ENCODE measurements at regions not wholly inside any gene's neighbourhood (a gene's known extent, or its start where the extent isn't known, plus 50 kb on each side); places are given as distances from the start of the nearest gene placed in this dataset.

DNA sequence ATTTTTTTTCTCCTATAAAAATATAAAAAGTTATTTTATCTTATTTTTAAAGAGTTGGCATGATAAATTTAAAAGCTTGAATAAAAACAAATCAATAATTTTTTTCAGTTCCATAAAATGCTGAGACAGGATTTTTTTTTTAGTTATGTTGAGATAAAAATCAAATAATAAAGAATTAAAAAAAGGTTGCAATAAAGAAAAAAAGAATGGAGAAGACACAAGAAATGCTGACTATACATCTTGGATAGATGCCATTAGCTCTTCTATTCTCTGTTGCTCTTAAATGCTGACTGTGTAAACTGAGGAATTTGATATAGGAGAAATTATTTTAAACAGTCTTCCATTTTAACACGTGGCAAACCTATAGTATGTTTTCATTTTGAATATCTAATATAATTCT lies 2298.5 kb downstream of the MRPL39 start:
- H4K8ac ChIP-seq (ENCODE audit: low read length), result no peak overlapping the region

DNA sequence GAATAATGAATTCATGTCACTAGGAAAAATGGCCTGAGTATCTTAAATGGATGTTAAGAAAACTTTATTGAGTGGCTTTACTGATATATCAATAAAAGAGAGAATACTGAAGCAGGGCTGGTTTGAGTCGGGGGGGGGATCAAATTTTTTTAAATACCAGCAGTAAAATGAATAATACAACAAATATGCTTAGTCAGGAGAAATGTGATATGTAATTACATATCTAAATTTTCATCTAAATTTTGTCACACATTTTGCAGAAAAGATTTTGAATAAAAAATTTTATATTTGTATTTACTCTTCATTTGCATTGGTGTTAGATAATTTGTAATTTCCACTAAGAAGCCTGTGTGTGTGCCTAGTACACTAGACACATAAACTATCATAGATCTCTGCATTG lies 2300.2 kb downstream of the MRPL39 start:
- Histone ChIP-seq H3K9ac (ENCODE audit: low read length) (no peak overlapping the region), H3K23ac (ENCODE audit: low read length in 2 of 2) (no peak overlapping the region), H3K18ac (ENCODE audit: low read depth in 1 of 2, low read length in 2 of 2) (no peak overlapping the region), H3K14ac (ENCODE audit: low read length in 2 of 2) (no peak overlapping the region), H3K27me3 (ENCODE audit: control insufficient read depth in 1 of 2, insufficient read depth in 1 of 2, low read length in 2 of 2) (no peaks in the 10 kb centered on the region), H2AK5ac (ENCODE audit: low read length, severe bottlenecking) (no peak overlapping the region), H3K4ac (ENCODE audit: low read depth in 1 of 2, low read length in 2 of 2) (no peak overlapping the region), H3K4me3 (ENCODE audit: insufficient read depth in 1 of 2, low read depth in 1 of 2, low read length in 2 of 2) (no peak overlapping the region), H2BK120ac (ENCODE audit: low read depth, low read length) (no peak overlapping the region), H3K36me3 (ENCODE audit: control insufficient read depth in 1 of 2, insufficient read depth in 2 of 2, low read depth in 1 of 2, low read length in 2 of 2) (no peaks in the 10 kb centered on the region), H3K9me3 (ENCODE audit: control insufficient read depth, low read length) (no peaks in the 10 kb centered on the region), H3K79me1 (replicated peaks; ENCODE audit: low read length, poor library complexity, severe bottlenecking) (no peaks in the 10 kb centered on the region), H2BK5ac (ENCODE audit: low read depth, low read length, poor library complexity, severe bottlenecking) (no peak overlapping the region), H2BK12ac (ENCODE audit: low read length in 2 of 2) (no peak overlapping the region), H2BK15ac (ENCODE audit: low read depth, poor library complexity, severe bottlenecking) (no peak overlapping the region), H3K4me2 (ENCODE audit: low read length, poor library complexity, severe bottlenecking) (no peak overlapping the region), H2AFZ (ENCODE audit: low read depth, low read length) (no peak overlapping the region), H3K4me1 (ENCODE audit: control insufficient read depth, insufficient read depth, low read depth, low read length) (no peaks in the 10 kb centered on the region), H4K8ac (ENCODE audit: low read length) (no peak overlapping the region), H4K91ac (ENCODE audit: low read length) (no peak overlapping the region), H3K27ac (ENCODE audit: low read length, poor library complexity, severe bottlenecking) (no peak overlapping the region)
- WGBS, result no CpG with 5 or more reads among the region's 1 CpG
- DNase-seq, result no peak

More for the DNA sequence above, 2298.5 kb downstream of the MRPL39 start:
- no peaks in the 10 kb centered on the region for H3K4me1 ChIP-seq (ENCODE audit: control insufficient read depth, insufficient read depth, low read depth, low read length)
- DNase-seq, result no peak
- no peak overlapping the region for H3K27ac ChIP-seq (ENCODE audit: low read length, poor library complexity, severe bottlenecking)
- no peak overlapping the region for H3K23ac ChIP-seq (ENCODE audit: low read length in 2 of 2)
- no peak overlapping the region for H2BK120ac ChIP-seq (ENCODE audit: low read depth, low read length)
- H3K4me2 ChIP-seq (ENCODE audit: low read length, poor library complexity, severe bottlenecking), result no peak overlapping the region
- H3K4ac ChIP-seq (ENCODE audit: low read depth in 1 of 2, low read length in 2 of 2), result no peak overlapping the region
- no peak overlapping the region for H3K4me3 ChIP-seq (ENCODE audit: insufficient read depth in 1 of 2, low read depth in 1 of 2, low read length in 2 of 2)
- H2BK12ac ChIP-seq (ENCODE audit: low read length in 2 of 2), result no peak overlapping the region
- H3K9ac ChIP-seq (ENCODE audit: low read length), result no peak overlapping the region
- H2AK5ac ChIP-seq (ENCODE audit: low read length, severe bottlenecking), result no peak overlapping the region
- no peak overlapping the region for H3K18ac ChIP-seq (ENCODE audit: low read depth in 1 of 2, low read length in 2 of 2)
- no CpG with 5 or more reads among the region's 1 CpG for WGBS
- H3K9me3 ChIP-seq (ENCODE audit: control insufficient read depth, low read length), result no peaks in the 10 kb centered on the region
- no peak overlapping the region for H4K91ac ChIP-seq (ENCODE audit: low read length)
- H3K36me3 ChIP-seq (ENCODE audit: control insufficient read depth in 1 of 2, insufficient read depth in 2 of 2, low read depth in 1 of 2, low read length in 2 of 2), result no peaks in the 10 kb centered on the region
- H2BK5ac ChIP-seq (ENCODE audit: low read depth, low read length, poor library complexity, severe bottlenecking), result no peak overlapping the region
- no peak overlapping the region for H3K14ac ChIP-seq (ENCODE audit: low read length in 2 of 2)
- H3K79me1 ChIP-seq (replicated peaks; ENCODE audit: low read length, poor library complexity, severe bottlenecking), result no peaks in the 10 kb centered on the region
- H3K27me3 ChIP-seq (ENCODE audit: control insufficient read depth in 1 of 2, insufficient read depth in 1 of 2, low read length in 2 of 2), result no peaks in the 10 kb centered on the region
- H2BK15ac ChIP-seq (ENCODE audit: low read depth, poor library complexity, severe bottlenecking), result no peak overlapping the region
- no peak overlapping the region for H2AFZ ChIP-seq (ENCODE audit: low read depth, low read length)

DNA sequence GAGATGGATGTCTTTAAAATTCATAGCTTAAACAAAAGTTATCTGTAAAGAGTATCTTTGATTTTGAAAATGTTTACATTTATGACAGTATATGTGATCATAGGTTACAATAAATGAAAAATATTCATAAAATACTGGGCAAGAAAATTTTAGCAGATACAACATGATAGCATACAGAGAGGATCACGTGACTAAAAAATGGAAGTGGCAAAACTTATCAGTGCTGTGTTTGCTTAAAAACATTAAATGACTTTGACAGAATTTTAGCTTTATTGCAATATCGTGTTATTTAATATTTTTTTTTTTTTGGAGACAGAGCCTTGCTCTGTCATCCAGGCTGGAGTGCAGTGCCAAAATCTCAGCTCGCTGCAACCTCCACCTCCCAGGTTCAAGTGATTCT lies 2294.1 kb downstream of the NCAM2 start:
- H3K14ac ChIP-seq (ENCODE audit: low read length in 2 of 2), result no peak overlapping the region
- no peak overlapping the region for H2BK120ac ChIP-seq (ENCODE audit: low read depth, low read length)
- no peaks in the 10 kb centered on the region for H3K36me3 ChIP-seq (ENCODE audit: control insufficient read depth in 1 of 2, insufficient read depth in 2 of 2, low read depth in 1 of 2, low read length in 2 of 2)
- H3K23ac ChIP-seq (ENCODE audit: low read length in 2 of 2), result no peak overlapping the region
- no peak overlapping the region for H3K4me2 ChIP-seq (ENCODE audit: low read length, poor library complexity, severe bottlenecking)
- H3K18ac ChIP-seq (ENCODE audit: low read depth in 1 of 2, low read length in 2 of 2), result no peak overlapping the region
- H3K27me3 ChIP-seq (ENCODE audit: control insufficient read depth in 1 of 2, insufficient read depth in 1 of 2, low read length in 2 of 2), result no peaks in the 10 kb centered on the region
- H2BK12ac ChIP-seq (ENCODE audit: low read length in 2 of 2), result no peak overlapping the region
- H3K9me3 ChIP-seq (ENCODE audit: control insufficient read depth, low read length), result peaks cover 6% of the 10 kb centered on the region
- WGBS, result 80% methylated on average over 3 of the region's 3 CpGs
- no peak for DNase-seq
- H2AFZ ChIP-seq (ENCODE audit: low read depth, low read length), result no peak overlapping the region
- no peak overlapping the region for H3K4me3 ChIP-seq (ENCODE audit: insufficient read depth in 1 of 2, low read depth in 1 of 2, low read length in 2 of 2)
- H4K8ac ChIP-seq (ENCODE audit: low read length), result no peak overlapping the region
- H3K4ac ChIP-seq (ENCODE audit: low read depth in 1 of 2, low read length in 2 of 2), result no peak overlapping the region
- no peak overlapping the region for H4K91ac ChIP-seq (ENCODE audit: low read length)
- H2BK15ac ChIP-seq (ENCODE audit: low read depth, poor library complexity, severe bottlenecking), result no peak overlapping the region
- H3K9ac ChIP-seq (ENCODE audit: low read length), result no peak overlapping the region
- H3K4me1 ChIP-seq (ENCODE audit: control insufficient read depth, insufficient read depth, low read depth, low read length), result no peaks in the 10 kb centered on the region
- H2BK5ac ChIP-seq (ENCODE audit: low read depth, low read length, poor library complexity, severe bottlenecking), result no peak overlapping the region
- no peaks in the 10 kb centered on the region for H3K79me1 ChIP-seq (replicated peaks; ENCODE audit: low read length, poor library complexity, severe bottlenecking)
- H2AK5ac ChIP-seq (ENCODE audit: low read length, severe bottlenecking), result no peak overlapping the region
- H3K27ac ChIP-seq (ENCODE audit: low read length, poor library complexity, severe bottlenecking), result no peak overlapping the region

DNA sequence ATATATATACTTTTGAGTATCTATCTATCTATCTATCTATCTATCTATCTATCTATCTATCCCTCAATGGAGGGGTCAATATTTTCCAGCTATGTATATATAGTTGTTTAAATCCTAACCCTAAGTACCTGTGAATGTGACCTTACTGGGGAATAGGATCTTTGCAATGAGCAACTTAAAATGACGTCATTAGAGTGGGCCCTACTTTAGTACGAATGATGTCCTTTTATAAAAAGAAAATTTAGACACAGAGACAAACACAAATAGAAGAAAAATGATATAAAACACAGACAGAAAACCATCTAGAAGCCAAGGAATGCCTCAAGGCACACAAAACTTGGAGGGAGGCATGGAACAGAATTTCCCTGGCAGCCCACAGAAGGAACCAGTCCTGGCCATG lies 2283.7 kb downstream of the NCAM2 start:
- Histone ChIP-seq H2BK12ac (ENCODE audit: low read length in 2 of 2) (no peak overlapping the region), H4K91ac (ENCODE audit: low read length) (no peak overlapping the region), H4K8ac (ENCODE audit: low read length) (no peak overlapping the region), H3K79me1 (replicated peaks; ENCODE audit: low read length, poor library complexity, severe bottlenecking) (no peaks in the 10 kb centered on the region), H2BK5ac (ENCODE audit: low read depth, low read length, poor library complexity, severe bottlenecking) (no peak overlapping the region), H3K4me1 (ENCODE audit: control insufficient read depth, insufficient read depth, low read depth, low read length) (no peaks in the 10 kb centered on the region), H3K36me3 (ENCODE audit: control insufficient read depth in 1 of 2, insufficient read depth in 2 of 2, low read depth in 1 of 2, low read length in 2 of 2) (no peaks in the 10 kb centered on the region), H3K4me3 (ENCODE audit: insufficient read depth in 1 of 2, low read depth in 1 of 2, low read length in 2 of 2) (no peak overlapping the region), H3K9ac (ENCODE audit: low read length) (no peak overlapping the region), H3K4me2 (ENCODE audit: low read length, poor library complexity, severe bottlenecking) (no peak overlapping the region), H2BK120ac (ENCODE audit: low read depth, low read length) (no peak overlapping the region), H3K18ac (ENCODE audit: low read depth in 1 of 2, low read length in 2 of 2) (no peak overlapping the region), H3K27me3 (ENCODE audit: control insufficient read depth in 1 of 2, insufficient read depth in 1 of 2, low read length in 2 of 2) (no peaks in the 10 kb centered on the region), H3K9me3 (ENCODE audit: control insufficient read depth, low read length) (peaks cover 16% of the 10 kb centered on the region), H3K14ac (ENCODE audit: low read length in 2 of 2) (no peak overlapping the region), H3K27ac (ENCODE audit: low read length, poor library complexity, severe bottlenecking) (no peak overlapping the region), H2BK15ac (ENCODE audit: low read depth, poor library complexity, severe bottlenecking) (no peak overlapping the region), H3K23ac (ENCODE audit: low read length in 2 of 2) (no peak overlapping the region), H3K4ac (ENCODE audit: low read depth in 1 of 2, low read length in 2 of 2) (no peak overlapping the region), H2AFZ (ENCODE audit: low read depth, low read length) (no peak overlapping the region), H2AK5ac (ENCODE audit: low read length, severe bottlenecking) (no peak overlapping the region)
- DNase-seq, result no peak
- WGBS, result 100% methylated on average over 1 of the region's 2 CpGs

All from mesenchymal stem cell (in vitro differentiated cells and primary cell).